ENCODE measurements at regions not wholly inside any gene's neighbourhood (a gene's known extent, or its start where the extent isn't known, plus 50 kb on each side); places are given as distances from the start of the nearest gene placed in this dataset.

GRCh38 chr3:72223116-72223515 is 438.2 kb upstream of the PROK2 start:
- H4K20me1 ChIP-seq (ENCODE audit: insufficient read depth), result no peaks in the 10 kb centered on the region
- 63% methylated on average over 2 of the region's 2 CpGs for WGBS (ENCODE audit: low lambda C conversion rate)
- H3K79me2 ChIP-seq (ENCODE audit: insufficient read depth), result no peaks in the 10 kb centered on the region
- H3K27ac ChIP-seq (ENCODE audit: low read depth in 2 of 2, low read length in 1 of 2), result no peak overlapping the region
- peaks cover 10% of the 10 kb centered on the region; the same call in 1 of the 2 replicates for H3K9me3 ChIP-seq
- no peak overlapping the region for H2AFZ ChIP-seq (ENCODE audit: low read depth)
- ChIA-PET POLR2A (no interaction called here), CTCF (no interaction called here)
- H3K36me3 ChIP-seq (replicated peaks in 1 of 2; ENCODE audit: control insufficient read depth in 1 of 2, insufficient read depth in 2 of 2, low read length in 1 of 2), result no peaks in the 10 kb centered on the region
- no peaks in the 10 kb centered on the region for H3K9me2 ChIP-seq
- no peaks in the 10 kb centered on the region; a peak in 1 of 4 replicates for H3K4me1 ChIP-seq (ENCODE audit: control insufficient read depth in 1 of 2, insufficient read depth in 2 of 2, low read depth in 1 of 2, low read length in 1 of 2)
- H3K4me2 ChIP-seq, result no peak overlapping the region
- no peak overlapping the region for H3K9ac ChIP-seq
- no peak for DNase-seq
- H3K4me3 ChIP-seq (ENCODE audit: low read depth in 2 of 2, low read length in 1 of 2), result no peak overlapping the region
- H3F3A ChIP-seq (replicated peaks; ENCODE audit: insufficient read depth), result no peaks in the 10 kb centered on the region
- H3K27me3 ChIP-seq (ENCODE audit: insufficient read depth), result no peaks in the 10 kb centered on the region
- TF ChIP-seq NFIC (IDR thresholded peaks at IDR 0.05; ENCODE audit: borderline replicate concordance), result no peak

DNA sequence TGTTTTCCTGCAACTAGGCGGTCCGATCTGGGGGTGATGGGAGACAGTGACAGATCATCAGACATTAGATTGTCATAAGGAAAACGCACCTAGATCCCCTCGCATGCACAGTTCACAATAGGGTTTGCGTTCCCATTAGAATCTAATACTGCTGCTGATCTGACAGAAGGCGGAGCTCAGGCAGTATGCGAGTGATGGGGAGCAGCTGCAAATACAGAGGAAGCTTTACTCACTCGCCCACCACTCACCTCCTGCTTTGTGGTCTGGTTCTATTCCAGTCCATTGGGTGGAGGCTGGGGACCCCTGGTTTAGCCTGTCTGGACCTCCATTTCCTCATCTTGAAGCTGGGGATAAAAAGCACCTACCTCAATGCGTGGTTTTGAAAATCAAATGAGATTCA is 437.5 kb upstream of the PROK2 start:
- Histone ChIP-seq H3K4me2 (no peak overlapping the region), H3K36me3 (replicated peaks in 1 of 2; ENCODE audit: control insufficient read depth in 1 of 2, insufficient read depth in 2 of 2, low read length in 1 of 2) (no peaks in the 10 kb centered on the region), H3K9me3 (peaks cover 10% of the 10 kb centered on the region; the same call in 1 of the 2 replicates), H3F3A (replicated peaks; ENCODE audit: insufficient read depth) (no peaks in the 10 kb centered on the region), H3K4me3 (ENCODE audit: low read depth in 2 of 2, low read length in 1 of 2) (no peak overlapping the region), H2AFZ (ENCODE audit: low read depth) (no peak overlapping the region), H3K27ac (ENCODE audit: low read depth in 2 of 2, low read length in 1 of 2) (no peak overlapping the region), H3K27me3 (ENCODE audit: insufficient read depth) (no peaks in the 10 kb centered on the region), H3K4me1 (ENCODE audit: control insufficient read depth in 1 of 2, insufficient read depth in 2 of 2, low read depth in 1 of 2, low read length in 1 of 2) (no peaks in the 10 kb centered on the region; a peak in 1 of 4 replicates), H3K79me2 (ENCODE audit: insufficient read depth) (no peaks in the 10 kb centered on the region), H4K20me1 (ENCODE audit: insufficient read depth) (no peaks in the 10 kb centered on the region), H3K9ac (no peak overlapping the region), H3K9me2 (no peaks in the 10 kb centered on the region)
- TF ChIP-seq SMC3 (IDR thresholded peaks at IDR 0.05; ENCODE audit: low read depth, low read length) (no peak), EZH2phosphoT487 (IDR thresholded peaks at IDR 0.05; ENCODE audit: borderline replicate concordance, low read depth) (no peak), EP300 (IDR thresholded peaks at IDR 0.05; ENCODE audit: borderline replicate concordance in 1 of 2, low read depth in 1 of 2, low read length in 1 of 2) (no peak), RXRA (IDR thresholded peaks at IDR 0.05; ENCODE audit: borderline replicate concordance, low read depth) (no peak), GATA2 (CRISPR knock-in tag; IDR thresholded peaks at IDR 0.05) (no peak), NFIC (IDR thresholded peaks at IDR 0.05; ENCODE audit: borderline replicate concordance) (no peak), RFX5 (IDR thresholded peaks at IDR 0.05; ENCODE audit: low read length) (no peak), CTCF (IDR thresholded peaks at IDR 0.05) (no peak), IRF3 (IDR thresholded peaks at IDR 0.05; ENCODE audit: low read depth, low read length) (no peak), TEAD4 (IDR thresholded peaks at IDR 0.05; ENCODE audit: borderline replicate concordance, insufficient read depth) (no peak)
- ChIA-PET POLR2A (no interaction called here), CTCF (interaction anchor here (1.4 kb wide), 1 partner anchor 443 kb away, joined by 3 read pairs; no protein-coding TSS in a partner anchor)
- DNase-seq, result no peak
- WGBS (ENCODE audit: low lambda C conversion rate), result 69% methylated on average over 9 of the region's 9 CpGs
